Esophagus squamous epithelium (tissue), 5 donors: ENCODE measurements at regions not wholly inside any gene's neighbourhood (a gene's known extent, or its start where the extent isn't known, plus 50 kb on each side); places are given as distances from the start of the nearest gene placed in this dataset.

ENCODE experiments used
- DNase-seq: peaks from one replicate; lab custom pipeline; 2025; lab: John Stamatoyannopoulos, UW
- H3K27ac ChIP-seq, 4 donors: fragments of 200-600 bp; sonication (generic); one replicate each; pipeline ENCODE4 v1.5.1; 2016 to 2019; ENCODE audit warnings: mild to moderate bottlenecking in 1 of 4
- H3K27me3 ChIP-seq, 4 donors: fragments of 200-600 bp; sonication (generic); 1 replicate in 3 of 4; 2 replicates in 1 of 4; pipeline versions ENCODE4 v1.5.1 to v1.6.0; 2017 to 2021; ENCODE audit warnings: antibody characterized with exemption in 1 of 4
- H3K36me3 ChIP-seq, 3 donors: fragments of 200-600 bp; sonication (generic); one replicate each; pipeline ENCODE4 v1.5.1; 2016 to 2019
- H3K4me1 ChIP-seq, 3 donors: fragments of 200-600 bp; sonication (generic); one replicate each; pipeline ENCODE4 v1.5.1; 2017 to 2019
- H3K4me3 ChIP-seq, 4 donors: fragments of 200-600 bp; sonication (generic); 1 replicate in 3 of 4; 2 replicates in 1 of 4; pipeline ENCODE4 v1.5.1; 2016 to 2019; ENCODE audit warnings: mild to moderate bottlenecking in 2 of 4, moderate library complexity in 1 of 4
- H3K9me3 ChIP-seq, 3 donors: fragments of 200-600 bp; sonication (generic); one replicate each; pipeline ENCODE4 v1.5.1; 2016 to 2019
- POLR2A ChIP-seq, 4 donors: fragments of 450-650 bp; IDR thresholded peaks; one replicate each; pipeline ENCODE4 v1.6.1; 2017; ENCODE audit warnings: antibody characterized with exemption in 4 of 4, mild to moderate bottlenecking in 4 of 4, moderate library complexity in 3 of 4
- WGBS, 2 donors: methylation state at CpG; one replicate each; pipeline ENCODE4 v1.1.5; 2018; 5-methylcytosine and 5-hydroxymethylcytosine counted together
- intact Hi-C: fragments of 100-400 bp; cut with DNase I; formaldehyde crosslinking; loops from one replicate; pipeline ENCODE4 v1.15.0; 2022
- TF ChIP-seq, protein P1 (sequence below), 6 experiments: fragments of 450-650 bp in 4 of 6; fragments of 200-600 bp in 2 of 6; sonication (generic) in 2 of 6; IDR thresholded peaks; one replicate each; pipeline ENCODE4 v1.5.1; 2016 to 2019; ENCODE audit warnings: antibody characterized with exemption in 6 of 6, mild to moderate bottlenecking in 4 of 6, moderate library complexity in 4 of 6
- donor health status: DM: yes; HTN: yes; CAD: no.

GRCh38 chr5:138697720-138698360 lies 55.4 kb upstream of the CTNNA1 start:
- no peaks in the 10 kb centered on the region for H3K9me3 ChIP-seq
- H3K27me3 ChIP-seq = no peaks in the 10 kb centered on the region
- TF ChIP-seq, protein P1, sequence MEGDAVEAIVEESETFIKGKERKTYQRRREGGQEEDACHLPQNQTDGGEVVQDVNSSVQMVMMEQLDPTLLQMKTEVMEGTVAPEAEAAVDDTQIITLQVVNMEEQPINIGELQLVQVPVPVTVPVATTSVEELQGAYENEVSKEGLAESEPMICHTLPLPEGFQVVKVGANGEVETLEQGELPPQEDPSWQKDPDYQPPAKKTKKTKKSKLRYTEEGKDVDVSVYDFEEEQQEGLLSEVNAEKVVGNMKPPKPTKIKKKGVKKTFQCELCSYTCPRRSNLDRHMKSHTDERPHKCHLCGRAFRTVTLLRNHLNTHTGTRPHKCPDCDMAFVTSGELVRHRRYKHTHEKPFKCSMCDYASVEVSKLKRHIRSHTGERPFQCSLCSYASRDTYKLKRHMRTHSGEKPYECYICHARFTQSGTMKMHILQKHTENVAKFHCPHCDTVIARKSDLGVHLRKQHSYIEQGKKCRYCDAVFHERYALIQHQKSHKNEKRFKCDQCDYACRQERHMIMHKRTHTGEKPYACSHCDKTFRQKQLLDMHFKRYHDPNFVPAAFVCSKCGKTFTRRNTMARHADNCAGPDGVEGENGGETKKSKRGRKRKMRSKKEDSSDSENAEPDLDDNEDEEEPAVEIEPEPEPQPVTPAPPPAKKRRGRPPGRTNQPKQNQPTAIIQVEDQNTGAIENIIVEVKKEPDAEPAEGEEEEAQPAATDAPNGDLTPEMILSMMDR (IDR thresholded peaks at IDR 0.05) = no peak
- TF ChIP-seq POLR2A (IDR thresholded peaks at IDR 0.05) = no peak
- intact Hi-C loops = no loop called here
- H3K4me1 ChIP-seq = peaks cover 0 to 8% (median 0%) of the 10 kb centered on the region in 3 donors
- no peak for DNase-seq
- H3K27ac ChIP-seq = no peak overlapping the region
- 96 to 100% methylated on average over 4 of the region's 7 CpGs for WGBS, 2 donors
- no peak overlapping the region for H3K4me3 ChIP-seq
- no peaks in the 10 kb centered on the region for H3K36me3 ChIP-seq

DNA sequence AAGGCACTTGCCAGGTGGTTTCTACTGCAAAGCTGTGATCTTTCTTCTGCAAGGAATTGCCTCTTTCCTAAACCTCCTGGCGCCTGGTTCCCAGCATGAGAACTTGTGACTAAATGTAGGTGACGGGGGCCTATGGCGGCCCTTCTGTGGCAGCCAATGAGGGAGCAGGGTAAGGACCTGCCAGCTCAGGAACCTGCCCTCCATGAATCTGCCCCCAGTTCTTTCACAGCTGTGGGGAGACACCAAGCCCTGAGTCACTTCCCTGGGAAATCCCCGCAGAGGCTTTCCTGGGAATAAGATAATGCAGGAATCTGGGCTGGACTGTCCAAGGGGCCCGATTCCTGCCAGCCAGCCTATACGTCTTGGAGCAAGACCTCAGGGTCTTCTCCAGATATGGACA lies 56.7 kb upstream of the CTNNA1 start:
- WGBS, 2 donors = 46 to 75% methylated on average over 3 of the region's 6 CpGs
- DNase-seq = no peak
- no peaks in the 10 kb centered on the region for H3K36me3 ChIP-seq
- no peaks in the 10 kb centered on the region for H3K27me3 ChIP-seq
- H3K27ac ChIP-seq = no peak overlapping the region
- TF ChIP-seq POLR2A (IDR thresholded peaks at IDR 0.05) = no peak
- TF ChIP-seq, protein P1 (IDR thresholded peaks at IDR 0.05) = no peak
- intact Hi-C loops = no loop called here
- no peaks in the 10 kb centered on the region for H3K9me3 ChIP-seq
- peaks cover 0 to 8% (median 0%) of the 10 kb centered on the region in 3 donors for H3K4me1 ChIP-seq
- H3K4me3 ChIP-seq = no peak overlapping the region

- 69 to 92% methylated on average over 2 of the region's 3 CpGs for WGBS, 2 donors
- Histone ChIP-seq H3K4me3 (no peak overlapping the region), H3K27me3 (no peaks in the 10 kb centered on the region), H3K36me3 (no peaks in the 10 kb centered on the region), H3K27ac (no peak overlapping the region), H3K4me1 (peaks cover 0 to 8% (median 0%) of the 10 kb centered on the region in 3 donors), H3K9me3 (no peaks in the 10 kb centered on the region)
- TF ChIP-seq POLR2A (IDR thresholded peaks at IDR 0.05) = no peak
- TF ChIP-seq, protein P1 (IDR thresholded peaks at IDR 0.05) = no peak
- intact Hi-C loops = no loop called here
- DNase-seq = no peak
Measured at GRCh38 chr5:138695781-138696180, 57.4 kb upstream of the CTNNA1 start.

DNA sequence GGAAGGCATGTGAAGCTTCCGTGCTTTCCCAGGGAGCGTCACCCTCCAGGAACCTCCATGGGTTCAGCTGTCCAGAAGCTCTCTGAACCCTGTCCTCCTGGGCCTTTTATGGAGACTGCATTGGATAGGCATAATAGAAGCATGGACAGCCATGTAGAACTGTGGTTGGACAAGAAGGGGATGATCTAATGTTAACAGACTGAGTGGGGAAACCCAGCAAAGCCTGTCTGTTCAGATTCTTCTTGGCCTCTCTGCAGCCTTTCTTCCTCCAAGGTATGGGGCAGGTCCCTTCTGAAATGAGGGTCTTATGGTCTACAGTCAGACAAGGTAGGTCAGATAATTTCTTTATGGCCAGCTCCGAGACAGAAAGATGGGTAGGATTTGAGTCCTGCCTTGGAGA lies 59.1 kb upstream of the CTNNA1 start:
- no peak overlapping the region for H3K27ac ChIP-seq
- H3K4me3 ChIP-seq = no peak overlapping the region
- H3K4me1 ChIP-seq = peaks cover 0 to 8% (median 0%) of the 10 kb centered on the region in 3 donors
- H3K9me3 ChIP-seq = no peaks in the 10 kb centered on the region
- intact Hi-C loops = no loop called here
- H3K36me3 ChIP-seq = no peaks in the 10 kb centered on the region
- WGBS, 2 donors = 88 to 92% methylated on average over 3 of the region's 3 CpGs
- TF ChIP-seq POLR2A (IDR thresholded peaks at IDR 0.05) = no peak
- TF ChIP-seq, protein P1 (IDR thresholded peaks at IDR 0.05) = no peak
- no peaks in the 10 kb centered on the region for H3K27me3 ChIP-seq
- no peak for DNase-seq

DNA sequence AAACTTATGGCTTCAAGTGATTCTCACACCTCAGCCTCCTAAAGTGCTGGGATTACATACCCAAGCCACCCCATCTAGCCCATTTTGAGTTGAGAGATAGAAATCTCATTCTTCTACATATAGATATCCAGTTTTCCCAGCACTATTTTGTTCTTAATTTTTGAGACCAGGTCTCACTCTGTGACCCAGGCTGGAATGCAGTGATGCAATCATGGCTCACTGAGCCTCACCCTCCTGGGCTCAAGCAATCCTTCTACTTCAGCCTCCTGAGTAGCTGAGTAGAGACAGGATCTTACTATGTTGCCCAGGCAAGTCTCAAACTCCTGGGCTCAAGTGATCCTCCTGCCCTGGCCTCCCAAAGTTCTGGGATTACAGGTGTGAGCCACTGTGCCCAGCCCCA lies 60.9 kb upstream of the CTNNA1 start:
- TF ChIP-seq POLR2A (IDR thresholded peaks at IDR 0.05) = no peak
- TF ChIP-seq, protein P1 (IDR thresholded peaks at IDR 0.05) = no peak
- Histone ChIP-seq H3K4me3 (no peak overlapping the region), H3K4me1 (peaks cover 0 to 9% (median 0%) of the 10 kb centered on the region in 3 donors), H3K27me3 (no peaks in the 10 kb centered on the region), H3K9me3 (no peaks in the 10 kb centered on the region), H3K36me3 (no peaks in the 10 kb centered on the region), H3K27ac (no peak overlapping the region)
- DNase-seq = no peak
- intact Hi-C loops = no loop called here
